SHP77 (cell line): ENCODE measurements at regions not wholly inside any gene's neighbourhood (a gene's known extent, or its start where the extent isn't known, plus 50 kb on each side); places are given as distances from the start of the nearest gene placed in this dataset.
A peak's percentile ranks its signal among the peaks of the same experiment; 100 is the strongest.

Experiments
- DNase-seq, 2 experiments: peaks; one replicate each; lab custom pipeline; 2025; lab: John Stamatoyannopoulos, UW

- DNase-seq, result no peak
Measured at GRCh38 chr3:70800951-70801350, 488.5 kb upstream of the MDFIC2 start.

- DNase-seq, result no peak
Measured at GRCh38 chr3:70789878-70790277, 477.4 kb upstream of the MDFIC2 start.

GRCh38 chr3:70780790-70781189, 468.4 kb upstream of the MDFIC2 start:
- no peak for DNase-seq

- no peak for DNase-seq
Measured at GRCh38 chr3:70779296-70779695, 466.9 kb upstream of the MDFIC2 start.

GRCh38 chr3:70776081-70776480, 463.6 kb upstream of the MDFIC2 start:
- no peak for DNase-seq

- no peak for DNase-seq
Measured at GRCh38 chr3:70775257-70775656, 462.8 kb upstream of the MDFIC2 start.

- no peak for DNase-seq
Measured at GRCh38 chr3:70774641-70775040, 462.2 kb upstream of the MDFIC2 start.

GRCh38 chr3:70771426-70772147, 459.1 kb upstream of the MDFIC2 start:
- DNase-seq, result no peak

- DNase-seq, result no peak
Measured at GRCh38 chr3:70770650-70771049, 458.2 kb upstream of the MDFIC2 start.

- no peak for DNase-seq
Measured at GRCh38 chr3:70766301-70766700, 453.9 kb upstream of the MDFIC2 start.

- DNase-seq, result no peak
Measured at GRCh38 chr3:70763894-70764293, 451.5 kb upstream of the MDFIC2 start.

- no peak for DNase-seq
Measured at GRCh38 chr3:70757658-70758057, 445.2 kb upstream of the MDFIC2 start.

- no peak for DNase-seq
Measured at GRCh38 chr3:70755526-70755925, 443.1 kb upstream of the MDFIC2 start.

- DNase-seq, result no peak
Measured at GRCh38 chr3:70754314-70754713, 441.9 kb upstream of the MDFIC2 start.

GRCh38 chr3:70753572-70753971, 441.1 kb upstream of the MDFIC2 start:
- no peak for DNase-seq

GRCh38 chr3:70752051-70752450, 439.6 kb upstream of the MDFIC2 start:
- DNase-seq, result no peak

GRCh38 chr3:70749122-70749521, 436.7 kb upstream of the MDFIC2 start:
- no peak for DNase-seq

- no peak for DNase-seq
Measured at GRCh38 chr3:70748593-70748992, 436.2 kb upstream of the MDFIC2 start.

- DNase-seq, result no peak
Measured at GRCh38 chr3:70747847-70748246, 435.4 kb upstream of the MDFIC2 start.

GRCh38 chr3:70744536-70744935, 432.1 kb upstream of the MDFIC2 start:
- no peak for DNase-seq

GRCh38 chr3:70743754-70744153, 431.3 kb upstream of the MDFIC2 start:
- DNase-seq, result no peak

- no peak for DNase-seq
Measured at GRCh38 chr3:70742081-70742480, 429.6 kb upstream of the MDFIC2 start.

- DNase-seq, result peak; percentile 6 to 26
Measured at GRCh38 chr3:70740872-70741271, 428.4 kb upstream of the MDFIC2 start.

- DNase-seq, result no peak
Measured at GRCh38 chr3:70740071-70740470, 427.6 kb upstream of the MDFIC2 start.
